GM19324 (cell line): ENCODE measurements at regions not wholly inside any gene's neighbourhood (a gene's known extent, or its start where the extent isn't known, plus 50 kb on each side); places are given as distances from the start of the nearest gene placed in this dataset.

ENCODE experiments used
- ATAC-seq: cut with Tn5 transposase; IDR thresholded peaks from one replicate; pipeline ENCODE4 v1.9.1; 2021; ENCODE audit warnings: mild to moderate bottlenecking, moderate library complexity; ENCODE audit not compliant: unreplicated experiment, low FRiP score

GRCh38 chr1:209326076-209326475, 257.4 kb upstream of the CAMK1G start:
- no peak for ATAC-seq

GRCh38 chr1:209326831-209327230, 256.7 kb upstream of the CAMK1G start:
- no peak for ATAC-seq

GRCh38 chr1:209328196-209328595, 255.3 kb upstream of the CAMK1G start:
- ATAC-seq: no peak

GRCh38 chr1:209335178-209335577, 248.3 kb upstream of the CAMK1G start:
- ATAC-seq: peak; percentile 78

- ATAC-seq: no peak
Measured at GRCh38 chr1:209341146-209341545, 242.4 kb upstream of the CAMK1G start.

- no peak for ATAC-seq
Measured at GRCh38 chr1:209341673-209342420, 241.7 kb upstream of the CAMK1G start.

GRCh38 chr1:209342441-209343175, 240.9 kb upstream of the CAMK1G start:
- no peak for ATAC-seq

- no peak for ATAC-seq
Measured at GRCh38 chr1:209343511-209343910, 240.0 kb upstream of the CAMK1G start.

- ATAC-seq: no peak
Measured at GRCh38 chr1:209344156-209344555, 239.4 kb upstream of the CAMK1G start.

GRCh38 chr1:209349363-209350308, 233.9 kb upstream of the CAMK1G start:
- ATAC-seq: peak; percentile 60

- no peak for ATAC-seq
Measured at GRCh38 chr1:209353053-209353452, 230.5 kb upstream of the CAMK1G start.

- ATAC-seq: no peak
Measured at GRCh38 chr1:209354111-209354839, 229.2 kb upstream of the CAMK1G start.

GRCh38 chr1:209354840-209355165, 228.7 kb upstream of the CAMK1G start:
- no peak for ATAC-seq

GRCh38 chr1:209355415-209355814, 228.1 kb upstream of the CAMK1G start:
- no peak for ATAC-seq

GRCh38 chr1:209356976-209357377, 226.5 kb upstream of the CAMK1G start:
- ATAC-seq: no peak

GRCh38 chr1:209363112-209363511, 220.4 kb upstream of the CAMK1G start:
- ATAC-seq: no peak

- ATAC-seq: no peak
Measured at GRCh38 chr1:209364716-209365115, 218.8 kb upstream of the CAMK1G start.

- no peak for ATAC-seq
Measured at GRCh38 chr1:209367061-209367772, 216.3 kb upstream of the CAMK1G start.

- ATAC-seq: no peak
Measured at GRCh38 chr1:209368864-209369598, 214.5 kb upstream of the CAMK1G start.
